Loucy (cell line): ENCODE measurements at regions not wholly inside any gene's neighbourhood (a gene's known extent, or its start where the extent isn't known, plus 50 kb on each side); places are given as distances from the start of the nearest gene placed in this dataset.

Source experiments
- CTCF ChIP-seq: fragments of 200-600 bp; sonication (generic); conservative IDR thresholded peaks from 2 replicates; pipeline ENCODE4 v1.5.1; 2014; ENCODE audit warnings: mild to moderate bottlenecking, antibody characterized with exemption, low read length
- EZH2phosphoT487 ChIP-seq: fragments of 200-600 bp; IDR thresholded peaks from 2 replicates; pipeline ENCODE4 v1.6.1; 2018; ENCODE audit warnings: antibody characterized with exemption, mild to moderate bottlenecking, moderate library complexity, borderline replicate concordance

GRCh38 chr7:125555916-125556315 is 626.3 kb upstream of the POT1 start:
- TF ChIP-seq CTCF (no peak), EZH2phosphoT487 (no peak)
